ENCODE measurements at regions not wholly inside any gene's neighbourhood (a gene's known extent, or its start where the extent isn't known, plus 50 kb on each side); places are given as distances from the start of the nearest gene placed in this dataset.
"Not testable (repeated sequence)": the region's sequence is repeated elsewhere in the genome, so short reads cannot be mapped to it uniquely, and the experiment has no call there.

DNA sequence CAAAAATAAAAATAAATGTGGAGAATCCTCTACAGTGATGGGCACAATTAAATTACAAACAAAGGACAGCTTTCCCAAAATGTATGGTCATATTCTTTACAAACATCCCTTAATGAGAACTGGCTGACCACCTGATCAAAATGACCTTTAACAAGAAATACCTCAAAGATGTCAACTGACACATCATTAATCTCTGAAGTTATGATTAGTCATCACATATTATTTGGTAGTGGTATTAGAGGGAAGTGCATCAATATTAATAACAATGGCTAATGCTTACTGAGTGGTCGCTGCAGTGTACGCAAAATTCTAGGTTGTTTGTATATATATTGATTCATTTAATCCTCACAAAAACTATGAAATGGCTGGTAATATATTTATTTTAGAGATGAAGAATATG is 340.6 kb downstream of the GJA1 start:
- TF ChIP-seq, protein P1, sequence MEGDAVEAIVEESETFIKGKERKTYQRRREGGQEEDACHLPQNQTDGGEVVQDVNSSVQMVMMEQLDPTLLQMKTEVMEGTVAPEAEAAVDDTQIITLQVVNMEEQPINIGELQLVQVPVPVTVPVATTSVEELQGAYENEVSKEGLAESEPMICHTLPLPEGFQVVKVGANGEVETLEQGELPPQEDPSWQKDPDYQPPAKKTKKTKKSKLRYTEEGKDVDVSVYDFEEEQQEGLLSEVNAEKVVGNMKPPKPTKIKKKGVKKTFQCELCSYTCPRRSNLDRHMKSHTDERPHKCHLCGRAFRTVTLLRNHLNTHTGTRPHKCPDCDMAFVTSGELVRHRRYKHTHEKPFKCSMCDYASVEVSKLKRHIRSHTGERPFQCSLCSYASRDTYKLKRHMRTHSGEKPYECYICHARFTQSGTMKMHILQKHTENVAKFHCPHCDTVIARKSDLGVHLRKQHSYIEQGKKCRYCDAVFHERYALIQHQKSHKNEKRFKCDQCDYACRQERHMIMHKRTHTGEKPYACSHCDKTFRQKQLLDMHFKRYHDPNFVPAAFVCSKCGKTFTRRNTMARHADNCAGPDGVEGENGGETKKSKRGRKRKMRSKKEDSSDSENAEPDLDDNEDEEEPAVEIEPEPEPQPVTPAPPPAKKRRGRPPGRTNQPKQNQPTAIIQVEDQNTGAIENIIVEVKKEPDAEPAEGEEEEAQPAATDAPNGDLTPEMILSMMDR (IDR thresholded peaks at IDR 0.05), result no peak

DNA sequence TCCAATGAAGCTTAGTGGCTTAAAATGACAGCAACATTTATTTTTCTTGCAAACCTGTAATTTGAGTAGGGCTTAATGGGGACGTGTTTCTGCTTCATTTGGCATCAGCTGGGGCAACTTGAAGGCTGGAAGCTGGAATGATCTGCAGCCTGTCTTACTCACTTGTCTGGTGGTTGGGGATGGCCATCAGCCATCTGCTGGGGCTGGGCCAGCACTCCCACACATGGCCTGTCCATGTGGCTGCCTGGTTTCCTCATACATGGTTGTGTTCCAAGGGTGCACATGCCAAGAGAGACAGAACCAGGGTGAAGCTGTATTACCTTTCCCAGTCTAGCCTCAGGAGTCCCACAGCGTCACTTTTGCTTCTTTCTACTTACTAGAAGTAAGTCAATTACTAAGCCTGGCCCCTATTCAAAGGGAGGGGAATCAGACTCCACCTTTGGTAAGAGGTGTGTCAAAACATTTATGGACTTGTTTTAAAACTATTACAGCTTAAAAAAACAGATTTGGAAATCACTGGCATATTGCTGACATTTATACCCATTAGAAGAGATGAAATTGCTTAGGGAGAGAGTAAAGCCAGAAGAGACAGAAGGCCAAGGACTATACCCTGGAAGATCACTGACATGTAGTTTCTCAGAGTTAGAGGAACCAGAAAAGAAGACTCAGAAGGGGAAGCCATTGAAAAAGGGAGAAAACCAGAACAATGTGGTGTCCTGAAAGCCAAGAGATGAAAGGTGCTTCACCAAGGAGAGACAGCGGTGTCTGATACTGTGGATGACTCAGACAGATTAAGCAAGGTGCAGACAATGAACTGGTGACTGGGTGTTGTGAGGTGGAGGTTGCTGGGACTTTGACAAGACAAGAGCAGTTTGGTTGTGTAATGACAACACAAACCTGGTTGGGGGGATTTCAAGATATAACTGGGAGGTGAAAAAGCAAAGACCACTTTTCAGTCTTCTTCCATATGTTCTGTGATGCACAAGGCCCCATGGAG is 345.2 kb downstream of the GJA1 start:
- H3K4me1 Mint-ChIP-seq, result no peaks in the 10 kb centered on the region
- peak; percentile 18 for DNase-seq
- TF ChIP-seq, protein P1 (IDR thresholded peaks at IDR 0.05), result no peak
- peaks cover 17% of the 10 kb centered on the region for H3K9me3 Mint-ChIP-seq
- H3K27me3 Mint-ChIP-seq (ENCODE audit: low read depth, poor library complexity), result no peaks in the 10 kb centered on the region
- H3K27ac Mint-ChIP-seq, result no peak overlapping the region
- no peaks in the 10 kb centered on the region for H3K36me3 Mint-ChIP-seq (ENCODE audit: low read depth)
- no peak overlapping the region for H3K4me3 Mint-ChIP-seq

More for the DNA sequence above, 340.6 kb downstream of the GJA1 start:
- H3K4me1 Mint-ChIP-seq, result peaks cover 26% of the 10 kb centered on the region
- no peak for DNase-seq
- no peaks in the 10 kb centered on the region for H3K36me3 Mint-ChIP-seq (ENCODE audit: low read depth)
- H3K27me3 Mint-ChIP-seq (ENCODE audit: low read depth, poor library complexity), result peaks cover 5% of the 10 kb centered on the region
- peaks cover 17% of the 10 kb centered on the region for H3K9me3 Mint-ChIP-seq
- H3K27ac Mint-ChIP-seq, result no peak overlapping the region
- H3K4me3 Mint-ChIP-seq, result no peak overlapping the region

DNA sequence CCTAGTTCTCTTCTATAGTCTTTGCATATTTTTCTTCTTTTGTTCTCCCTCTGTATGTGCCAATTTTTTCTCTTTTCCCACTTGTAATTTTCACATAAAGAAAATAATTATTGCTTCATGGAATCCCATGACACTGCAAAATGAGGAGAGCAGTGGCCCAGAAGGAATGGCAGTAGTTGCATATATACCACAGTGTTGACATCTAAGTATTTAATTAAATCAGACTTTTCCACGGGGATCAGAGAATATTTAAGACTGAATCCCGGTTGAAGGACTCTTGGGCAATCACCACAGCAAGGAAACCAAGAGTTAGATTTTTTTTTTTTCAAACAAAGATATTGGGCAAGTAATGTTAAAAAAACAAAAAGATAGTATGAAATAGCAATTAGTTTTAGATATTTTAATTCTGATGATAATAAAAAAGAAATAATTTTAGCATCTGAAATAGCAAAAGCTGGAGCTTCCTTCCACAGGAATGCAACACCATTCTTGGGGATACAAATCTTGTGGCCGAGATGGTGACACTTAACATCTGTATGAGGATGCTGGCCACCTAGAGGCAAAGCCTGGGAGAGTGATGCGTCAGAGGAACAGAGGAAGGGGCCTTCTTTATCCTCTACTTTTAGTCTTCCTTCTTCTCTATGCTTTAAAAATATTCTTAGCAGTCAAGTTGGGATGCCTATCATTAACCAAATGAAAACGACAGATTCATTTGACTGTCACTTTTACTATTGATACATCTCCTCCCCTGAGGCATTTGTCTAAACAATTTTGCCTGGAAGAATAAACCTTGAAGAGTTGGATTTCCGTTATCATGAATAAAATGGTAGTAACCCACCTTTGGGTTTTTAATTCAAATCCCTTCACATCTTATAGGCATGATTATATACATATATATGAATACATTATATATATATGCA is 356.2 kb downstream of the GJA1 start:
- Mint-ChIP-seq H3K4me1 (peaks cover 6% of the 10 kb centered on the region), H3K36me3 (ENCODE audit: low read depth) (no peaks in the 10 kb centered on the region), H3K4me3 (no peak overlapping the region), H3K27me3 (ENCODE audit: low read depth, poor library complexity) (no peaks in the 10 kb centered on the region), H3K9me3 (peaks cover 5% of the 10 kb centered on the region), H3K27ac (no peak overlapping the region)
- TF ChIP-seq, protein P1 (IDR thresholded peaks at IDR 0.05), result no peak
- no peak for DNase-seq

- Mint-ChIP-seq H3K4me3 (no peak overlapping the region), H3K36me3 (ENCODE audit: low read depth) (peaks cover 6% of the 10 kb centered on the region), H3K9me3 (peaks cover 19% of the 10 kb centered on the region), H3K4me1 (peaks cover 6% of the 10 kb centered on the region), H3K27ac (no peak overlapping the region), H3K27me3 (ENCODE audit: low read depth, poor library complexity) (no peaks in the 10 kb centered on the region)
- no peak for DNase-seq
- TF ChIP-seq, protein P1 (IDR thresholded peaks at IDR 0.05), result no peak
Measured at GRCh38 chr6:121794630-121795029, 359.2 kb downstream of the GJA1 start.

DNA sequence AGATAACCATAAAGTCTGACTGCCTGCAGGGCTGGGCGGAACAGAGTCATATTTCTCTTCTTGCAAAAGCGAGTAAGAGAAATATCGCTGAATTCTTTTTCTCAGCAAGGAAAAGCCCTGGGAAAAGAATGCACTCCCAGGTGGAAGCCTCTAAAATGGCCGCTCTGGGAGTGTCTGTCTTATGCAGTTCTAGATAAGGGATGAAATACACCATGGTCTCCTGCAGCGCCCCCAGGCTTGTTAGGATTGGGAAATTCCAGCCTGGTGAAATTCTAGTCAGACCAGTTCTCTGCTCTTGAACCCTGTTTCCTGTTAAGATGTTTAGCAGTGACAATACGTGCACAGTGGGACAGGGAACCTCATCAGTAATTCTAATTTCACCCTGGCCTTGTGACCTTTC is 362.2 kb downstream of the GJA1 start:
- H3K4me3 Mint-ChIP-seq; DNase-seq; H3K27me3 Mint-ChIP-seq (ENCODE audit: low read depth, poor library complexity); H3K4me1 Mint-ChIP-seq; H3K27ac Mint-ChIP-seq: not testable (repeated sequence)
- Mint-ChIP-seq H3K9me3 (peaks cover 44% of the 10 kb centered on the region), H3K36me3 (ENCODE audit: low read depth) (peaks cover 14% of the 10 kb centered on the region)

DNA sequence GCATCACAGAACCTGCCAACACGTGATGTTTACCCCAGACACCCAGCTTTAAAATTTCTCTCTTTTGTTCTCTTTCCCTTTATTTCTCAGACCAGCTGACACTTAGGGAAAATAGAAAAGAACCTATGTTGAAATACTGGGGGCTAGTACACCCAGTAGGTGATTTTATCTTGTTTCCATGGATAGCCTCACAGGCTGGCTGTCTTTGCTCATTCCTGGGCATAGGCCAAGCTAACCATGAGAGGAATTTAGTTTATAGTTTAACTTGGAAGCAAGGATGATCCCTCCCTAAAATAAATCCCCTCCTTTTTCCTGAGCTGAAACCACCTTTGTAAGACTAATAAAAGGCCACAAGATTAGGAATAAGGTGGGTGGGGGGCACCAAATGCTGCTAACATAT is 362.7 kb downstream of the GJA1 start:
- H3K27me3 Mint-ChIP-seq (ENCODE audit: low read depth, poor library complexity); H3K4me1 Mint-ChIP-seq; H3K27ac Mint-ChIP-seq; H3K4me3 Mint-ChIP-seq; DNase-seq: not testable (repeated sequence)
- Mint-ChIP-seq H3K36me3 (ENCODE audit: low read depth) (peaks cover 14% of the 10 kb centered on the region), H3K9me3 (peaks cover 47% of the 10 kb centered on the region)

Data from nephron progenitor cell (in vitro differentiated cells).